ENCODE measurements at regions not wholly inside any gene's neighbourhood (a gene's known extent, or its start where the extent isn't known, plus 50 kb on each side); places are given as distances from the start of the nearest gene placed in this dataset.

DNA sequence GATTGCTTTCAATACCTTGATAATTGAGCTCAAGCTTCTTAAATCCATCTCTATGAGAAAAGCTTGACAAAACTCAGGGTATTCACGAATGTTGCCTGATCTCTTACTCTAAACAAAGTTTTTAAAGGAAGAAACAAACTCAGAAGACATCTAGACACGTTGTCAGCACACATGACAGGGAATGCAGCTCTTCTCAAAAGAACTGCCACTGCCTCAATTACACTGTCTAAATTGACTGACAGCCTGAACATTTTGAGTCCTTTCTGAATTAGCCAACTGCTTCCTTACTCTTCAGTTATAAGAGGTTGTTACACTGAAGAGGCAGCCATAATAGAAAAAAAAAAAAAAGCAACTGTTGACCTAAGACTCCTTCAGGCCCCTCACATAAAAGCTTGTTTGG lies 1646.7 kb upstream of the B3GALT2 start:
- intact Hi-C loops (cut with micrococcal nuclease; ENCODE audit: unreplicated experiment), result no loop called here
- SMC1A ChIA-PET (ENCODE audit: uncharacterized antibody, unreplicated experiment), result no interaction called here
- Histone ChIP-seq H4K20me1 (ENCODE audit: control insufficient read depth, insufficient read depth) (no peaks in the 10 kb centered on the region), H3K27me3 (replicated peaks in 1 of 2; ENCODE audit: control insufficient read depth in 2 of 2, insufficient read depth in 2 of 2, low read length in 1 of 2) (no peaks in the 10 kb centered on the region), H3K79me2 (ENCODE audit: control insufficient read depth, insufficient read depth, low read length) (no peaks in the 10 kb centered on the region), H3K4me2 (ENCODE audit: control insufficient read depth, insufficient read depth) (no peak overlapping the region), H3K9ac (ENCODE audit: control insufficient read depth, insufficient read depth, low read length) (no peak overlapping the region), H3K9me3 (replicated peaks; ENCODE audit: control insufficient read depth, insufficient read depth, low read length) (no peaks in the 10 kb centered on the region; the same call in 1 of the 3 replicates), H2AFZ (ENCODE audit: control insufficient read depth, low read depth, low read length) (no peak overlapping the region), H3K27ac (ENCODE audit: control insufficient read depth, insufficient read depth) (no peak overlapping the region), H3K4me1 (ENCODE audit: control insufficient read depth, insufficient read depth, low read length) (peaks cover 16% of the 10 kb centered on the region), H3K36me3 (ENCODE audit: control insufficient read depth in 2 of 2, insufficient read depth in 2 of 2, low read length in 1 of 2) (no peaks in the 10 kb centered on the region), H3K4me3 (no peak overlapping the region)
- FAIRE-seq (no peak), DNase-seq (ENCODE audit: low read depth, low spot score) (no peak), ATAC-seq (no peak)
- TF ChIP-seq KAT2A (conservative IDR thresholded peaks at IDR 0.05; ENCODE audit: control insufficient read depth, low read depth, low read length), result no peak
- TF ChIP-seq MYC (IDR thresholded peaks at IDR 0.05; ENCODE audit: insufficient read depth, insufficient read length, insufficient replicate concordance, low read length, severe bottlenecking), result no peak
- TF ChIP-seq SMC3 (IDR thresholded peaks at IDR 0.05; ENCODE audit: borderline replicate concordance, low read length), result no peak
- TF ChIP-seq NFYA (IDR thresholded peaks at IDR 0.05; ENCODE audit: borderline replicate concordance, low read depth, low read length), result no peak
- no peak for TF ChIP-seq CREB1 (IDR thresholded peaks at IDR 0.05; ENCODE audit: low read depth)
- TF ChIP-seq ZBTB4 (CRISPR knock-in tag; IDR thresholded peaks at IDR 0.05), result no peak
- TF ChIP-seq NRF1 (conservative IDR thresholded peaks at IDR 0.05; ENCODE audit: low read depth, low read length), result no peak
- TF ChIP-seq IRF3 (IDR thresholded peaks at IDR 0.05), result no peak
- TF ChIP-seq POU2F2 (IDR thresholded peaks at IDR 0.05; ENCODE audit: borderline replicate concordance, low read depth, low read length), result no peak
- in situ Hi-C loops (cut with MboI), result no loop called here
- WGBS (ENCODE audit: insufficient coverage, insufficient replicate concordance, low lambda C conversion rate, missing lambda C conversion rate), result 19% methylated on average over 2 of the region's 2 CpGs
- no TSS peak for BruUV-seq (replicated peaks)
- CTCF ChIA-PET, result interaction anchor here (0.6 kb wide), 1 partner anchor 72 kb away, joined by 4 read pairs; no protein-coding TSS in a partner anchor
- RAD21 ChIA-PET (ENCODE audit: unreplicated experiment), result no interaction called here
- POLR2A ChIA-PET, result interaction anchor here (0.7 kb wide), 2 partner anchors 29 to 92 kb away, joined by 4 to 5 read pairs; no protein-coding TSS in a partner anchor
